GM23248 (cell line): ENCODE measurements at regions not wholly inside any gene's neighbourhood (a gene's known extent, or its start where the extent isn't known, plus 50 kb on each side); places are given as distances from the start of the nearest gene placed in this dataset.
"Not testable (repeated sequence)": the region's sequence is repeated elsewhere in the genome, so short reads cannot be mapped to it uniquely, and the experiment has no call there.

Experiments used
- DNase-seq: peaks from one replicate; pipeline ENCODE4 v3.0.0-alpha.2; 2015
- H2AFZ ChIP-seq: fragments of 200-600 bp; sonication (generic); 2 replicates; pipeline ENCODE4 v1.6.1; 2016; ENCODE audit warnings: antibody characterized with exemption
- H3F3A ChIP-seq: fragments of 200-600 bp; sonication (generic); 2 replicates; pipeline ENCODE4 v1.6.1; 2016; ENCODE audit warnings: mild to moderate bottlenecking, antibody characterized with exemption, mixed run types; ENCODE audit not compliant: insufficient read depth
- H3K27ac ChIP-seq: fragments of 200-600 bp; sonication (generic); 2 replicates; pipeline ENCODE4 v1.5.1; 2016; ENCODE audit warnings: mild to moderate bottlenecking
- H3K27me3 ChIP-seq: fragments of 200-600 bp; sonication (generic); replicated peaks from 2 replicates; pipeline ENCODE4 v1.6.1; 2016; ENCODE audit warnings: mild to moderate bottlenecking; ENCODE audit not compliant: insufficient read depth
- H3K36me3 ChIP-seq: fragments of 200-600 bp; sonication (generic); 2 replicates; pipeline ENCODE4 v1.6.1; 2016; ENCODE audit warnings: low read depth, mild to moderate bottlenecking
- H3K4me1 ChIP-seq: fragments of 200-600 bp; sonication (generic); 2 replicates; pipeline ENCODE4 v1.6.1; 2016; ENCODE audit warnings: mild to moderate bottlenecking; ENCODE audit not compliant: insufficient read depth
- H3K4me2 ChIP-seq: fragments of 200-600 bp; sonication (generic); one replicate; pipeline ENCODE4 v1.6.1; 2016; ENCODE audit warnings: mild to moderate bottlenecking; ENCODE audit not compliant: unreplicated experiment
- H3K4me3 ChIP-seq: fragments of 200-600 bp; sonication (generic); 2 replicates; pipeline ENCODE4 v1.5.1; 2016; ENCODE audit warnings: mild to moderate bottlenecking
- H3K79me2 ChIP-seq: fragments of 200-600 bp; sonication (generic); 2 replicates; pipeline ENCODE4 v1.6.1; 2016; ENCODE audit warnings: mild to moderate bottlenecking; ENCODE audit not compliant: insufficient read depth
- H3K9ac ChIP-seq: fragments of 200-600 bp; sonication (generic); 2 replicates; pipeline ENCODE4 v1.6.1; 2016; ENCODE audit warnings: mild to moderate bottlenecking
- H3K9me2 ChIP-seq: fragments of 200-600 bp; sonication (generic); 2 replicates; pipeline ENCODE4 v1.6.1; 2016; ENCODE audit warnings: mixed run types, mild to moderate bottlenecking, moderate library complexity; ENCODE audit not compliant: insufficient read depth
- H3K9me3 ChIP-seq: fragments of 200-600 bp; sonication (generic); one replicate; pipeline ENCODE4 v1.6.1; 2017; ENCODE audit warnings: low read depth
- H4K20me1 ChIP-seq: fragments of 200-600 bp; sonication (generic); 2 replicates; pipeline ENCODE4 v1.6.0; 2016; ENCODE audit not compliant: insufficient read depth
- EZH2 ChIP-seq: fragments of 200-600 bp; sonication (generic); IDR thresholded peaks from 2 replicates; pipeline ENCODE4 v1.6.1; 2018; ENCODE audit warnings: antibody characterized with exemption, mild to moderate bottlenecking; ENCODE audit not compliant: insufficient read depth, poor library complexity, severe bottlenecking
- EZH2phosphoT487 ChIP-seq: fragments of 200-600 bp; sonication (generic); IDR thresholded peaks from 2 replicates; pipeline ENCODE4 v1.6.1; 2018; ENCODE audit warnings: antibody characterized with exemption, moderate library complexity, mild to moderate bottlenecking, low read depth; ENCODE audit not compliant: insufficient read depth
- WGBS, 2 experiments: methylation state at CpG; one replicate each; pipeline ENCODE4 v1.1.6; 2015 to 2017; ENCODE audit warnings: low lambda C conversion rate in 2 of 2, low coverage in 1 of 2; ENCODE audit errors: missing lambda C conversion rate in 2 of 2; 5-methylcytosine and 5-hydroxymethylcytosine counted together
- in situ Hi-C: fragments of 300-500 bp; cut with MboI; formaldehyde crosslinking; loops from 2 replicates; pipeline ENCODE4 v1.15.0; 2020

- no peak overlapping the region for H3K9ac ChIP-seq
- in situ Hi-C loops, result no loop called here
- peaks cover 6% of the 10 kb centered on the region for H3K9me3 ChIP-seq
- DNase-seq, result no peak
- TF ChIP-seq EZH2phosphoT487 (no peak), EZH2 (no peak)
- H3K79me2 ChIP-seq, result no peaks in the 10 kb centered on the region
- no peak overlapping the region for H3K4me2 ChIP-seq
- no peaks in the 10 kb centered on the region for H3K36me3 ChIP-seq
- no peaks in the 10 kb centered on the region for H3F3A ChIP-seq
- H3K27me3 ChIP-seq, result no peaks in the 10 kb centered on the region
- no peak overlapping the region for H3K27ac ChIP-seq
- no peaks in the 10 kb centered on the region for H3K4me1 ChIP-seq
- no peaks in the 10 kb centered on the region for H3K9me2 ChIP-seq
- no peaks in the 10 kb centered on the region for H4K20me1 ChIP-seq
- no peak overlapping the region for H2AFZ ChIP-seq
- no peak overlapping the region for H3K4me3 ChIP-seq
Observed at GRCh38 chr4:49217492-49217891, 231.4 kb downstream of the CWH43 start.

DNA sequence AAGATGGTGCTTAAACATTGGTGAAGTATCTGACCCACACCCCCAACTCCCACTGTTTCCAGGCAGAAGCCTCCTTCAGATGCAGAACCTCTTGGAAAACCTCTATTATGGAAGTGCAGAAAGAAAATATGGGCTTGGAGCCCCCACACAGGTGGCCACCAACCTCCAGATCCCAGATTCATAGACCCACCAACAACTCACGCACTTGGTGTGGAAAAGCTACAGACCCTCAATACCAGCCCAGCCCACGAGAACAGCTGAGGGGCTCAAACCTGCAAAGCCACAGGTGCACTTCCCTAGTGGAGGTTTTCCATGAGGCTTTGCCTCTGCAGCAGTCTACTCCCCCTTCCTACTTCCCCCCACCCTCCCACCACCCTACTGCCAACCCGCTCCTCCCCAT lies 232.0 kb downstream of the CWH43 start:
- H3K36me3 ChIP-seq, H3K9me3 ChIP-seq, H3K9ac ChIP-seq, in situ Hi-C loops, H2AFZ ChIP-seq, H3K27ac ChIP-seq, DNase-seq, H3K4me1 ChIP-seq, H3K4me2 ChIP-seq, H3K4me3 ChIP-seq, H3K27me3 ChIP-seq, H3K79me2 ChIP-seq, H3F3A ChIP-seq, H4K20me1 ChIP-seq, H3K9me2 ChIP-seq: not testable (repeated sequence)
- WGBS, 2 experiments, result 20 to 27% methylated on average over 3 of the region's 3 CpGs

- DNase-seq, H3K36me3 ChIP-seq, H3K9me2 ChIP-seq, H2AFZ ChIP-seq, H3F3A ChIP-seq, H3K4me2 ChIP-seq, H3K9me3 ChIP-seq, H3K79me2 ChIP-seq, H3K27ac ChIP-seq, in situ Hi-C loops, H3K4me3 ChIP-seq, H3K9ac ChIP-seq, H3K4me1 ChIP-seq, H3K27me3 ChIP-seq, H4K20me1 ChIP-seq: not testable (repeated sequence)
Observed at GRCh38 chr4:49218931-49219330, 232.9 kb downstream of the CWH43 start.

GRCh38 chr4:49219489-49220225 lies 233.6 kb downstream of the CWH43 start:
- H3K4me3 ChIP-seq, H3K4me2 ChIP-seq, H3K36me3 ChIP-seq, H3K9me3 ChIP-seq, H3K79me2 ChIP-seq, H3K27me3 ChIP-seq, in situ Hi-C loops, H2AFZ ChIP-seq, H3K9ac ChIP-seq, H3F3A ChIP-seq, H3K27ac ChIP-seq, H4K20me1 ChIP-seq, H3K4me1 ChIP-seq, H3K9me2 ChIP-seq, DNase-seq: not testable (repeated sequence)
- WGBS, 2 experiments, result 2 to 3% methylated on average over 4 of the region's 4 CpGs

- no peaks in the 10 kb centered on the region for H3F3A ChIP-seq
- H3K4me3 ChIP-seq, result no peak overlapping the region
- no peaks in the 10 kb centered on the region for H3K9me2 ChIP-seq
- H3K9ac ChIP-seq, result no peak overlapping the region
- H3K36me3 ChIP-seq, result no peaks in the 10 kb centered on the region
- H2AFZ ChIP-seq, result no peak overlapping the region
- in situ Hi-C loops, result no loop called here
- no peaks in the 10 kb centered on the region for H4K20me1 ChIP-seq
- H3K4me1 ChIP-seq, result no peaks in the 10 kb centered on the region
- H3K27me3 ChIP-seq, result no peaks in the 10 kb centered on the region
- no peak overlapping the region for H3K4me2 ChIP-seq
- H3K9me3 ChIP-seq, result peaks cover 6% of the 10 kb centered on the region
- 3 to 8% methylated on average over 3 to 4 of the region's 4 CpGs for WGBS, 2 experiments
- no peak for TF ChIP-seq EZH2phosphoT487
- TF ChIP-seq EZH2, result no peak
- no peak for DNase-seq
- no peaks in the 10 kb centered on the region for H3K79me2 ChIP-seq
- H3K27ac ChIP-seq, result no peak overlapping the region
Observed at GRCh38 chr4:49221209-49221608, 235.1 kb downstream of the CWH43 start.

- H3K4me1 ChIP-seq, H3K4me3 ChIP-seq, DNase-seq, H3F3A ChIP-seq, in situ Hi-C loops, H3K9ac ChIP-seq, H3K4me2 ChIP-seq, H3K9me3 ChIP-seq, H3K27ac ChIP-seq, H3K36me3 ChIP-seq, H3K9me2 ChIP-seq, H3K79me2 ChIP-seq, H3K27me3 ChIP-seq, H2AFZ ChIP-seq, H4K20me1 ChIP-seq: not testable (repeated sequence)
- WGBS, 2 experiments, result 0 to 11% methylated on average over 1 of the region's 1 CpG
Observed at GRCh38 chr4:49222810-49223209, 236.7 kb downstream of the CWH43 start.

GRCh38 chr4:49226216-49226866 lies 240.3 kb downstream of the CWH43 start:
- in situ Hi-C loops, result not testable (repeated sequence)

More at GRCh38 chr4:49226216-49226866, 240.3 kb downstream of the CWH43 start:
- H3K36me3 ChIP-seq, H3K79me2 ChIP-seq, H3K4me2 ChIP-seq, H3K27ac ChIP-seq, H3K4me3 ChIP-seq, H3K9ac ChIP-seq, H3K4me1 ChIP-seq, H4K20me1 ChIP-seq, H2AFZ ChIP-seq, H3K27me3 ChIP-seq, H3K9me3 ChIP-seq, H3F3A ChIP-seq, H3K9me2 ChIP-seq, DNase-seq: not testable (repeated sequence)
- WGBS, 2 experiments, result 12 to 16% methylated on average over 6 of the region's 6 CpGs
